Gastrocnemius medialis (tissue), 4 donors: ENCODE measurements at regions not wholly inside any gene's neighbourhood (a gene's known extent, or its start where the extent isn't known, plus 50 kb on each side); places are given as distances from the start of the nearest gene placed in this dataset.

Source experiments
- POLR2A ChIP-seq, 2 donors: fragments of 450-650 bp; IDR thresholded peaks; one replicate each; pipeline ENCODE4 v1.6.1; 2017; ENCODE audit warnings: antibody characterized with exemption in 2 of 2, mild to moderate bottlenecking in 2 of 2, moderate library complexity in 2 of 2
- TF ChIP-seq, protein P1 (sequence below), 5 experiments: fragments of 450-650 bp in 3 of 5; fragments of 200-600 bp in 2 of 5; sonication (generic) in 2 of 5; IDR thresholded peaks in 4 of 5; conservative IDR thresholded peaks in 1 of 5; 1 replicate in 4 of 5; 2 replicates in 1 of 5; pipeline ENCODE4 v1.5.1; 2016 to 2019; ENCODE audit warnings: antibody characterized with exemption in 5 of 5, mild to moderate bottlenecking in 3 of 5, moderate library complexity in 3 of 5

DNA sequence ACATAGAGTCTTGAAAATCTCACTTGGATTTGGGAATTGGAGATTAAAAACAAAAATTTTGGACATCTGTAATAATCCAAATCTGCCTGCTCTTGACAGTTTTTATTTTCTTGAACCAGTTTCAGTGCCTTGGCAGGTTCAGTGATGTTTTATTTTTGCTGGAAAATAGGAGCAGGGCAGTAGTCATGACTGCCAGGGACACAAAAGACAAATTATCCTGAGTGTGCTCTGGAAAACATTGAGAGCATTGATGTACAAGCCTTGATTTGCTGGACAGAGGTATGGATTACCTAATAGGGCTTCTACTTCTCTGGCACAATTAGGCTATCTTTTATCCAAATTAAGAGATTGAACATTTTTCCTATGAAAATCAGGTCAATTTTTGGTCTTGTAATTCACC, 123.4 kb upstream of the SFRP2 start:
- TF ChIP-seq, protein P1, sequence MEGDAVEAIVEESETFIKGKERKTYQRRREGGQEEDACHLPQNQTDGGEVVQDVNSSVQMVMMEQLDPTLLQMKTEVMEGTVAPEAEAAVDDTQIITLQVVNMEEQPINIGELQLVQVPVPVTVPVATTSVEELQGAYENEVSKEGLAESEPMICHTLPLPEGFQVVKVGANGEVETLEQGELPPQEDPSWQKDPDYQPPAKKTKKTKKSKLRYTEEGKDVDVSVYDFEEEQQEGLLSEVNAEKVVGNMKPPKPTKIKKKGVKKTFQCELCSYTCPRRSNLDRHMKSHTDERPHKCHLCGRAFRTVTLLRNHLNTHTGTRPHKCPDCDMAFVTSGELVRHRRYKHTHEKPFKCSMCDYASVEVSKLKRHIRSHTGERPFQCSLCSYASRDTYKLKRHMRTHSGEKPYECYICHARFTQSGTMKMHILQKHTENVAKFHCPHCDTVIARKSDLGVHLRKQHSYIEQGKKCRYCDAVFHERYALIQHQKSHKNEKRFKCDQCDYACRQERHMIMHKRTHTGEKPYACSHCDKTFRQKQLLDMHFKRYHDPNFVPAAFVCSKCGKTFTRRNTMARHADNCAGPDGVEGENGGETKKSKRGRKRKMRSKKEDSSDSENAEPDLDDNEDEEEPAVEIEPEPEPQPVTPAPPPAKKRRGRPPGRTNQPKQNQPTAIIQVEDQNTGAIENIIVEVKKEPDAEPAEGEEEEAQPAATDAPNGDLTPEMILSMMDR (IDR thresholded peaks at IDR 0.05 in 4 of 5, conservative IDR thresholded peaks at IDR 0.05 in 1 of 5) = no peak
- TF ChIP-seq POLR2A (IDR thresholded peaks at IDR 0.05) = no peak
